A549 (cell line): ENCODE measurements at regions not wholly inside any gene's neighbourhood (a gene's known extent, or its start where the extent isn't known, plus 50 kb on each side); places are given as distances from the start of the nearest gene placed in this dataset.

Source experiments
- ATAC-seq, 2 experiments: fragments of 200-7000 bp in 1 of 2; fragments of >200 bp in 1 of 2; cut with Nextera tagmentation in 1 of 2; cut with Tn5 transposase in 1 of 2; 3 replicates each; pipeline versions ENCODE4 v1.8.0 to v1.9.1; 2018 to 2020; ENCODE audit warnings: mild to moderate bottlenecking in 1 of 2, moderate library complexity in 1 of 2
- CTCF ChIA-PET: fragments of 300-600 bp; sonication (Branson Sonifier 250); formaldehyde crosslinking; extraction: SDS; loops from one replicate; lab custom pipeline; 2021; ENCODE audit warnings: antibody characterized with exemption, inconsistent platforms; lab: Yijun Ruan, JAX
- POLR2A ChIA-PET: fragments of 350-600 bp; formaldehyde crosslinking; extraction: SDS; loops from one replicate; lab custom pipeline; 2021; ENCODE audit warnings: antibody characterized with exemption, inconsistent platforms; lab: Yijun Ruan, JAX
- DNase-seq, 2 experiments: peaks; one replicate each; pipeline versions ENCODE4 v3.0.0 to v3.0.0-alpha.2; 2011 to 2016; ENCODE audit warnings: low read depth in 1 of 2, low spot score in 1 of 2
- FAIRE-seq: peaks from 2 replicates; lab custom pipeline; 2011; peaks lifted over from hg19 to GRCh38; lab: Jason Lieb, UNC
- H3K27ac ChIP-seq, 2 experiments: fragments of >200 bp; sonication (Bioruptor Twin); formaldehyde crosslinking; 3 replicates each; pipeline ENCODE4 v1.5.1; 2016 to 2017
- H3K4me1 ChIP-seq: fragments of >200 bp; sonication (Bioruptor Twin); formaldehyde crosslinking; 3 replicates; pipeline ENCODE4 v1.6.1; 2016
- H3K4me2 ChIP-seq: fragments of >200 bp; sonication (Bioruptor Twin); formaldehyde crosslinking; 3 replicates; pipeline ENCODE4 v1.6.1; 2016
- H3K4me3 ChIP-seq: fragments of >200 bp; sonication (Bioruptor Twin); formaldehyde crosslinking; 3 replicates; pipeline ENCODE4 v1.5.1; 2016
- H3K9me3 ChIP-seq: fragments of >200 bp; sonication (Bioruptor Twin); formaldehyde crosslinking; 3 replicates; pipeline ENCODE4 v1.6.1; 2016
- BHLHE40 ChIP-seq: IDR thresholded peaks from 2 replicates; pipeline ENCODE4 v1.6.1; 2012; ENCODE audit warnings: low read depth, low read length, inconsistent platforms
- CBX8 ChIP-seq: fragments of 200-600 bp; sonication (generic); IDR thresholded peaks from 2 replicates; pipeline ENCODE4 v1.6.1; 2016
- ESRRA ChIP-seq: fragments of 150-350 bp; IDR thresholded peaks from 2 replicates; pipeline ENCODE4 v1.6.1; 2014; ENCODE audit warnings: mild to moderate bottlenecking, low read length, borderline replicate concordance
- FOSL2 ChIP-seq, 2 experiments: fragments of 450-650 bp in 1 of 2; fragments of >200 bp in 1 of 2; sonication (Bioruptor Twin) in 1 of 2; formaldehyde crosslinking; IDR thresholded peaks; 2 replicates each; pipeline versions ENCODE4 v1.5.0 to v1.6.1; 2016 to 2020; ENCODE audit warnings: mild to moderate bottlenecking in 1 of 2, moderate library complexity in 1 of 2
- FOXS1 ChIP-seq: fragments of 250-450 bp; sonication (Bioruptor Pico); IDR thresholded peaks from 2 replicates; pipeline ENCODE4 v1.5.0; 2020; ENCODE audit warnings: mild to moderate bottlenecking, moderate library complexity
- HEYL ChIP-seq: fragments of 250-450 bp; sonication (Bioruptor Pico); IDR thresholded peaks from 2 replicates; pipeline ENCODE4 v1.8.0; 2021; ENCODE audit warnings: mild to moderate bottlenecking, moderate library complexity
- HOXB13 ChIP-seq: fragments of 250-450 bp; sonication (Bioruptor Pico); IDR thresholded peaks from 2 replicates; pipeline ENCODE4 v1.5.0; 2020; ENCODE audit warnings: low read depth, mild to moderate bottlenecking, moderate library complexity
- HOXB5 ChIP-seq: fragments of 250-450 bp; sonication (Bioruptor Pico); IDR thresholded peaks from 2 replicates; pipeline ENCODE4 v1.5.0; 2020; ENCODE audit warnings: mild to moderate bottlenecking, moderate library complexity
- JUN ChIP-seq, 2 experiments: fragments of >200 bp; sonication (Bioruptor Twin); formaldehyde crosslinking; IDR thresholded peaks; 2 replicates in 1 of 2; 3 replicates in 1 of 2; pipeline ENCODE4 v1.6.1; 2016 to 2017
- KDM1A ChIP-seq: fragments of 200-600 bp; sonication (generic); IDR thresholded peaks from 2 replicates; pipeline ENCODE4 v1.6.1; 2016; ENCODE audit warnings: low read depth, mild to moderate bottlenecking
- MAFK ChIP-seq: fragments of 450-650 bp; IDR thresholded peaks from 2 replicates; pipeline ENCODE4 v1.6.1; 2014; ENCODE audit not compliant: partially characterized antibody
- PHF8 ChIP-seq: fragments of 200-600 bp; sonication (generic); IDR thresholded peaks from 2 replicates; pipeline ENCODE4 v1.6.1; 2016; ENCODE audit warnings: low read depth, mild to moderate bottlenecking, antibody characterized with exemption, moderate library complexity, borderline replicate concordance
- POLR2A ChIP-seq: IDR thresholded peaks from 2 replicates; pipeline ENCODE4 v1.6.1; 2012; ENCODE audit warnings: mild to moderate bottlenecking, low read length
- RFX5 ChIP-seq: fragments of 450-650 bp; IDR thresholded peaks from 2 replicates; pipeline ENCODE4 v1.7.1; 2014; ENCODE audit warnings: antibody characterized with exemption, mild to moderate bottlenecking, moderate library complexity
- SREBF2 ChIP-seq: fragments of 450-650 bp; IDR thresholded peaks from 2 replicates; pipeline ENCODE4 v1.6.1; 2014; ENCODE audit warnings: mild to moderate bottlenecking, moderate library complexity
- TFCP2L1 ChIP-seq: fragments of 250-450 bp; sonication (Bioruptor Pico); IDR thresholded peaks from 2 replicates; pipeline ENCODE4 v1.5.0; 2021; ENCODE audit warnings: mild to moderate bottlenecking
- ZNF302 ChIP-seq: fragments of 250-450 bp; sonication (Bioruptor Pico); IDR thresholded peaks from 2 replicates; pipeline ENCODE4 v1.9.0; 2021; ENCODE audit warnings: inconsistent platforms, mild to moderate bottlenecking, moderate library complexity
- WGBS: methylation state at CpG from one replicate; pipeline ENCODE4 v1.1.6; 2017; ENCODE audit errors: missing lambda C conversion rate; 5-methylcytosine and 5-hydroxymethylcytosine counted together
- TF ChIP-seq, protein P1 (sequence below): fragments of >200 bp; sonication (Bioruptor Twin); formaldehyde crosslinking; IDR thresholded peaks from 2 replicates; pipeline ENCODE4 v1.6.1; 2016
- TF ChIP-seq, protein P2 (sequence below): IDR thresholded peaks from 2 replicates; pipeline ENCODE4 v1.6.1; 2012; ENCODE audit warnings: low read depth, borderline replicate concordance

GRCh38 chr2:36035137-36035536 lies 320.4 kb upstream of the CRIM1 start:
- Histone ChIP-seq H3K9me3 (no peaks in the 10 kb centered on the region), H3K4me1 (no peaks in the 10 kb centered on the region), H3K4me2 (no peak overlapping the region), H3K27ac (no peak overlapping the region), H3K4me3 (no peak overlapping the region)
- WGBS: 7% methylated on average over 3 of the region's 3 CpGs
- ATAC-seq (no peak), FAIRE-seq (no peak), DNase-seq (no peak)
- CTCF ChIA-PET: no interaction called here
- POLR2A ChIA-PET: no interaction called here
- TF ChIP-seq BHLHE40 (no peak), MAFK (peak; percentile 85)

DNA sequence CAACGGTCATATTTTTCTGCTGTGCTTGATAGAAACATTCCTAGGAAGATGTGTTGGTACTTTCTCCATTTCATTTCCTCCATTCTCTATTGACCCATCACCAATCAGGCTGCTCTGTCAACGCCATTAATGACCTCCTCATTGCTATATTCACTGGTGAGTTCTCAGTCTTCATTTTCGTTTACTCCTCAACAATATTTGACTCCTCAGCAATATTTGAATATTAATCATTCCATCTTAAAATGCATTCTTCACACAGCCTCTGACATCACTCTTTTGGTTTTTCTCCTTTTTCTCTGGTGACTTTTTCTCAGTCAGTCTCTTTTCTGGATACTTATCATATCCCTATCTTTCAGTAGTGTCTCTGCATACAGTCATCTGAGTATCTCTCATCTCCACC lies 323.5 kb upstream of the CRIM1 start:
- TF ChIP-seq PHF8 (no peak), MAFK (peak; percentile 70)
- CTCF ChIA-PET: interaction anchor here (1.0 kb wide), 1 partner anchor 17 kb away, joined by 3 read pairs; no protein-coding TSS in a partner anchor
- ATAC-seq: no peak

DNA sequence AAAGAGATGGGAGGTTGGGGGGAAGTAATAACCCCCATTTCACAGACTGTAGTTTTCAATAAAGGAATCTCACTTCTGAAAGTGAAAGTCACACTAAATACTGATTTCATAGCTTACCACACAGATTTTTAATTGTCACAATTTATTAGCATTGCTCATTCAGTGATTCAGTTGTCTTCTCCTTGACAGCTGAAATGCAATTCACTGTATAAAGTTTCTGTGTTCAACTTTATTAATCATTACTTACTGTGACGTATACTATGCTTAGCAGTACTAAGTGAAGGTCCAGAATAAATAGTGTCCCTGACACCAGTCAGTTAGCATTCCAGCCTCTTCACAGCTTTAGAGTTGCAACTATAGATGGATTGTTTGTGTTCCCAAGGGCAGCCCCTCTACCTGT lies 324.1 kb upstream of the CRIM1 start:
- TF ChIP-seq, protein P1, sequence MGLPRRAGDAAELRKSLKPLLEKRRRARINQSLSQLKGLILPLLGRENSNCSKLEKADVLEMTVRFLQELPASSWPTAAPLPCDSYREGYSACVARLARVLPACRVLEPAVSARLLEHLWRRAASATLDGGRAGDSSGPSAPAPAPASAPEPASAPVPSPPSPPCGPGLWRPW: no peak
- TF ChIP-seq KDM1A: no peak
- TF ChIP-seq JUN (IDR thresholded peaks at IDR 0.05): no peak
- TF ChIP-seq, protein P2, sequence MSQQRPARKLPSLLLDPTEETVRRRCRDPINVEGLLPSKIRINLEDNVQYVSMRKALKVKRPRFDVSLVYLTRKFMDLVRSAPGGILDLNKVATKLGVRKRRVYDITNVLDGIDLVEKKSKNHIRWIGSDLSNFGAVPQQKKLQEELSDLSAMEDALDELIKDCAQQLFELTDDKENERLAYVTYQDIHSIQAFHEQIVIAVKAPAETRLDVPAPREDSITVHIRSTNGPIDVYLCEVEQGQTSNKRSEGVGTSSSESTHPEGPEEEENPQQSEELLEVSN: no peak
- TF ChIP-seq HOXB13 (CRISPR knock-in tag): no peak
- TF ChIP-seq ZNF302: no peak
- no peak for TF ChIP-seq HEYL (CRISPR knock-in tag)
- TF ChIP-seq FOXS1 (CRISPR knock-in tag): no peak
- no peak for TF ChIP-seq TFCP2L1 (CRISPR knock-in tag)
- TF ChIP-seq ESRRA: no peak
- TF ChIP-seq POLR2A: no peak
- no peak for TF ChIP-seq HOXB5 (CRISPR knock-in tag)
- no peak for TF ChIP-seq CBX8
- no peak for TF ChIP-seq SREBF2
- H3K9me3 ChIP-seq: no peaks in the 10 kb centered on the region
- ChIA-PET CTCF (interaction anchor here (1.0 kb wide), 1 partner anchor 16 kb away, joined by 3 read pairs; no protein-coding TSS in a partner anchor), POLR2A (no interaction called here)
- H3K4me2 ChIP-seq: no peak overlapping the region
- WGBS: 3% methylated on average over 1 of the region's 1 CpG
- no peak for DNase-seq
- H3K27ac ChIP-seq: no peak overlapping the region
- no peak for FAIRE-seq
- no peaks in the 10 kb centered on the region for H3K4me1 ChIP-seq
- peak in 1 of 2 experiments; percentile 13; a peak in 1 of 6 replicates for ATAC-seq
- H3K4me3 ChIP-seq: no peak overlapping the region

More for the DNA sequence above, 323.5 kb upstream of the CRIM1 start:
- H3K4me3 ChIP-seq: no peak overlapping the region
- no peak for DNase-seq
- H3K9me3 ChIP-seq: no peaks in the 10 kb centered on the region
- under 1% methylated on average over 3 of the region's 3 CpGs for WGBS
- H3K4me2 ChIP-seq: no peak overlapping the region
- H3K27ac ChIP-seq: no peak overlapping the region
- H3K4me1 ChIP-seq: no peaks in the 10 kb centered on the region
- POLR2A ChIA-PET: no interaction called here
- FAIRE-seq: no peak

GRCh38 chr2:36027616-36028015 lies 328.0 kb upstream of the CRIM1 start:
- FAIRE-seq (no peak), ATAC-seq (no peak; a peak in 1 of 6 replicates), DNase-seq (no peak)
- CTCF ChIA-PET: no interaction called here
- POLR2A ChIA-PET: no interaction called here
- Histone ChIP-seq H3K4me1 (no peaks in the 10 kb centered on the region), H3K4me3 (no peak overlapping the region), H3K27ac (no peak overlapping the region), H3K4me2 (no peak overlapping the region), H3K9me3 (no peaks in the 10 kb centered on the region)
- WGBS: under 1% methylated on average over 2 of the region's 2 CpGs
- TF ChIP-seq RFX5: no peak
- no peak for TF ChIP-seq FOSL2 (IDR thresholded peaks at IDR 0.05)
- TF ChIP-seq FOSL2 (CRISPR knock-in tag; IDR thresholded peaks at IDR 0.05): peak; percentile 52
